AG04449 (cell line): ENCODE measurements at regions not wholly inside any gene's neighbourhood (a gene's known extent, or its start where the extent isn't known, plus 50 kb on each side); places are given as distances from the start of the nearest gene placed in this dataset.

Experiments
- CTCF ChIA-PET: fragments of 350-600 bp; formaldehyde crosslinking; extraction: SDS; loops from one replicate; lab custom pipeline; 2021; ENCODE audit warnings: antibody characterized with exemption; lab: Yijun Ruan, JAX
- POLR2A ChIA-PET: fragments of 400-600, 350-600 bp; formaldehyde crosslinking; extraction: SDS; loops from one replicate; lab custom pipeline; 2020; ENCODE audit warnings: antibody characterized with exemption, inconsistent platforms; lab: Yijun Ruan, JAX
- DNase-seq: peaks from one replicate; pipeline ENCODE4 v3.0.0-alpha.2; 2010; ENCODE audit warnings: low read depth, low spot score
- H3K4me3 ChIP-seq: 2 replicates; pipeline ENCODE4 v1.5.1; 2011; ENCODE audit warnings: low read depth, mild to moderate bottlenecking, control low read depth, low read length
- CTCF ChIP-seq: IDR thresholded peaks from one replicate; pipeline ENCODE4 v1.5.1; 2011; ENCODE audit warnings: mild to moderate bottlenecking, moderate library complexity, low read length, control low read depth, inconsistent platforms; ENCODE audit not compliant: insufficient read depth; ENCODE audit errors: missing control alignments

- POLR2A ChIA-PET = no interaction called here
- CTCF ChIA-PET = no interaction called here
- TF ChIP-seq CTCF = no peak
- no peak overlapping the region for H3K4me3 ChIP-seq
- DNase-seq = no peak
Observed at GRCh38 chr21:24939291-24939690, 668.0 kb downstream of the MRPL39 start.

- ChIA-PET CTCF (no interaction called here), POLR2A (no interaction called here)
- DNase-seq = no peak
- H3K4me3 ChIP-seq = no peak overlapping the region
- TF ChIP-seq CTCF = no peak
Observed at GRCh38 chr21:24938573-24938972, 668.7 kb downstream of the MRPL39 start.

GRCh38 chr21:24935991-24936390 lies 671.3 kb downstream of the MRPL39 start:
- DNase-seq = no peak
- ChIA-PET POLR2A (no interaction called here), CTCF (no interaction called here)
- TF ChIP-seq CTCF = no peak
- H3K4me3 ChIP-seq = no peak overlapping the region

- H3K4me3 ChIP-seq = no peak overlapping the region
- ChIA-PET CTCF (no interaction called here), POLR2A (no interaction called here)
- DNase-seq = no peak
- no peak for TF ChIP-seq CTCF
Observed at GRCh38 chr21:24910591-24910990, 696.7 kb downstream of the MRPL39 start.

GRCh38 chr21:24903994-24904635 lies 703.2 kb downstream of the MRPL39 start:
- CTCF ChIA-PET = no interaction called here
- H3K4me3 ChIP-seq = no peak overlapping the region
- POLR2A ChIA-PET = no interaction called here
- DNase-seq = no peak
- TF ChIP-seq CTCF = no peak

GRCh38 chr21:24899138-24899537 lies 708.1 kb downstream of the MRPL39 start:
- TF ChIP-seq CTCF = no peak
- H3K4me3 ChIP-seq = no peak overlapping the region
- ChIA-PET CTCF (interaction anchor here (1.5 to 6.5 kb wide), 3 partner anchors 385 to 486 kb away, joined by 3 to 66 read pairs (median 5); no protein-coding TSS in a partner anchor), POLR2A (no interaction called here)
- DNase-seq = no peak
